AG08396 (cell line): ENCODE measurements at regions not wholly inside any gene's neighbourhood (a gene's known extent, or its start where the extent isn't known, plus 50 kb on each side); places are given as distances from the start of the nearest gene placed in this dataset.

Source experiments
- DNase-seq: peaks from one replicate; pipeline ENCODE4 v3.0.0; 2012; ENCODE audit warnings: low spot score, mixed read lengths

- DNase-seq: no peak
These were observed 131.0 kb downstream of the CEP57L1 start for GRCh38 chr6:109226353-109226752.

DNA sequence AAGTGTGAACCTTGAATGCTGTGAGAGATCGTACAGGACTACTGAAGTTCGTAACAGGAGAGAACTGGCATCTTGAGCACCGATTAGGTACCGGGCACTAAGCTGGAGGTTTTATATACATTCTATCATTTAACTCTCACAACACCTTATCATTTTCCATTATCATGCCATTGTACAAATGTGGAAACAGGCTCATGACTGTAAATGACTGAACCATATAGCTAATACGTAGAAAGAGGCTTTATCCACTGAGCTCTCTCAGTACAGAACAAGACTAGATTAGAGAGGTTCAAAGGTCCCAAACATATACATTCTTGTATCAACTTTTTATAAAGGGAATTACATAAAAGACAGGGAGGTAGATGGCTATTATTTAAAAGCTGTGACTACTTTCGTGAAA lies 130.6 kb downstream of the CEP57L1 start:
- no peak for DNase-seq

DNA sequence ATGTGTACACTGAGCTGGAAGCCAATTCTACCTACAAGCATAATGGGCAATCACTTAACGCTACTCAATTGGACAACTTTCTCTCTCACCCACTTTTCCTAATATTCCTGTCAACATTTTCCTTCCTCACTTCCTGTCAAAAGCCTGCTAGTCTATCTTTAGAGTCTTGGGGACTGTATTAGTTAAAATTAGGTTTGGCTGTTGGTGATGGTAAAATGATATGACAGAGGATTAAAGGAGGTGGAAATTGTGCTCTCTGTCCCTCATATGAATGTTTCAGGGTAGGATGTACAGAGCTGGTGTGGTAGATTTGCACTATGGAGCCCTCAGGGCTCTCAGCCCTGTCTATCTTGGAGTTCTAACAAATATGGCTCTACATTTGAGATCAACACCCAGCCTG lies 129.7 kb downstream of the CEP57L1 start:
- no peak for DNase-seq

DNA sequence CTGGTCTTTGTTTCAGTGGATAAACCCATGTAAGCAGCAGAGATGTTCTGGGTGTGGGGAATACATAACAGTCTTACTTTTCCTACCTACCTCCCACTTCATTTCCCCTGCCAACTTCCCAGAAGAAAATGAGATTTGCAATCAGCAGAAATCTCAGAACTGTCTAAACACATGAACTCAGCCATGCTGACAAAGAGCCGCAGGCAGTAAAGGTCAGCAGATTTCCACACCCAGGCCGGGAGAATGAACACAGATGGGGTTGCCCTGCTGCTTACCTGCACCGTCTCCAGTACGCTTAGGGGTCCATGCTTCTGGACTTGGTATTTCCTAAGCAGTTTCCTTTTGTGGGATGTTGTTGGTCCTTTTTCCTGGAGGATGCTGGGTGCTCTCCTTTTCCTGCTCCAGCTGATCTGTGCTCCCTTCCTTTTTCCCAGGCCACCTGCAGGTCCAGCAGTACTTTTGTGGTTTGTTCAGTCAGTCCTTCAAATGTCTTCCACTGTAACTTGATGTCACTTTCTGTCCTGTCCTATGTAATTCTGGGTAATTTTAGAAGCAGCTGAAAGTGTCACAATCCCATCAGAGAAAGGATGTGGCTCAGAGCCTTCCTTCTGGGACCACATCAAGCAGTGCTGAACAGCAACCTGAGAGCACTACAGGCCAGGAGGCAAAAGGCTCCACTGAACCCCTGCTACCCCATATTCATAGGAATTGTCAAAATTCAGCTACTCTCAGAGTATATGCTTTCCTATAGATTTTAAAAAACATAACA lies 129.0 kb downstream of the CEP57L1 start:
- DNase-seq: no peak

GRCh38 chr6:109222848-109223247 lies 127.5 kb downstream of the CEP57L1 start:
- no peak for DNase-seq

- no peak for DNase-seq
These were observed 126.4 kb downstream of the CEP57L1 start for GRCh38 chr6:109221543-109222195.
